ENCODE measurements at regions not wholly inside any gene's neighbourhood (a gene's known extent, or its start where the extent isn't known, plus 50 kb on each side); places are given as distances from the start of the nearest gene placed in this dataset.

- TF ChIP-seq, protein P1, sequence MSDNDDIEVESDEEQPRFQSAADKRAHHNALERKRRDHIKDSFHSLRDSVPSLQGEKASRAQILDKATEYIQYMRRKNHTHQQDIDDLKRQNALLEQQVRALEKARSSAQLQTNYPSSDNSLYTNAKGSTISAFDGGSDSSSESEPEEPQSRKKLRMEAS (CRISPR knock-in tag; IDR thresholded peaks at IDR 0.05): no peak
- TF ChIP-seq NFYB (CRISPR knock-in tag; conservative IDR thresholded peaks at IDR 0.05; ENCODE audit: low read depth) (no peak), ZNF423 (CRISPR knock-in tag; IDR thresholded peaks at IDR 0.05) (no peak), TEAD4 (CRISPR knock-in tag; IDR thresholded peaks at IDR 0.05) (no peak), CBFB (CRISPR knock-in tag; IDR thresholded peaks at IDR 0.05; ENCODE audit: low read depth) (no peak), ZNF263 (CRISPR knock-in tag; IDR thresholded peaks at IDR 0.05; ENCODE audit: low read depth) (no peak), MXD4 (CRISPR knock-in tag; IDR thresholded peaks at IDR 0.05; ENCODE audit: borderline replicate concordance) (no peak), ZSCAN18 (CRISPR knock-in tag; IDR thresholded peaks at IDR 0.05) (no peak), IRF2 (CRISPR knock-in tag; IDR thresholded peaks at IDR 0.05; ENCODE audit: borderline replicate concordance, low read depth) (no peak), CREB1 (CRISPR knock-in tag; IDR thresholded peaks at IDR 0.05) (no peak), ZNF121 (CRISPR knock-in tag; IDR thresholded peaks at IDR 0.05) (no peak)
- TF ChIP-seq, protein P2, sequence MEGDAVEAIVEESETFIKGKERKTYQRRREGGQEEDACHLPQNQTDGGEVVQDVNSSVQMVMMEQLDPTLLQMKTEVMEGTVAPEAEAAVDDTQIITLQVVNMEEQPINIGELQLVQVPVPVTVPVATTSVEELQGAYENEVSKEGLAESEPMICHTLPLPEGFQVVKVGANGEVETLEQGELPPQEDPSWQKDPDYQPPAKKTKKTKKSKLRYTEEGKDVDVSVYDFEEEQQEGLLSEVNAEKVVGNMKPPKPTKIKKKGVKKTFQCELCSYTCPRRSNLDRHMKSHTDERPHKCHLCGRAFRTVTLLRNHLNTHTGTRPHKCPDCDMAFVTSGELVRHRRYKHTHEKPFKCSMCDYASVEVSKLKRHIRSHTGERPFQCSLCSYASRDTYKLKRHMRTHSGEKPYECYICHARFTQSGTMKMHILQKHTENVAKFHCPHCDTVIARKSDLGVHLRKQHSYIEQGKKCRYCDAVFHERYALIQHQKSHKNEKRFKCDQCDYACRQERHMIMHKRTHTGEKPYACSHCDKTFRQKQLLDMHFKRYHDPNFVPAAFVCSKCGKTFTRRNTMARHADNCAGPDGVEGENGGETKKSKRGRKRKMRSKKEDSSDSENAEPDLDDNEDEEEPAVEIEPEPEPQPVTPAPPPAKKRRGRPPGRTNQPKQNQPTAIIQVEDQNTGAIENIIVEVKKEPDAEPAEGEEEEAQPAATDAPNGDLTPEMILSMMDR (IDR thresholded peaks at IDR 0.05): no peak
- TF ChIP-seq, protein P3, sequence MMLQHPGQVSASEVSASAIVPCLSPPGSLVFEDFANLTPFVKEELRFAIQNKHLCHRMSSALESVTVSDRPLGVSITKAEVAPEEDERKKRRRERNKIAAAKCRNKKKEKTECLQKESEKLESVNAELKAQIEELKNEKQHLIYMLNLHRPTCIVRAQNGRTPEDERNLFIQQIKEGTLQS (CRISPR knock-in tag; conservative IDR thresholded peaks at IDR 0.05): no peak
Measured at GRCh38 chr13:89923736-89924135, 1423.8 kb upstream of the MIR17HG start.
